GM12878 (cell line): ENCODE measurements at regions not wholly inside any gene's neighbourhood (a gene's known extent, or its start where the extent isn't known, plus 50 kb on each side); places are given as distances from the start of the nearest gene placed in this dataset.

ENCODE experiments used
- ATF7 ChIP-seq: fragments of 450-650 bp; IDR thresholded peaks from 2 replicates; pipeline ENCODE4 v1.6.1; 2016; ENCODE audit warnings: low read depth, mild to moderate bottlenecking
- CBX3 ChIP-seq: fragments of 200-600 bp; sonication (generic); IDR thresholded peaks from 2 replicates; pipeline ENCODE4 v1.6.1; 2016; ENCODE audit warnings: low read depth, borderline replicate concordance
- EED ChIP-seq: sonication (generic); IDR thresholded peaks from 2 replicates; pipeline ENCODE4 v1.6.1; 2016; ENCODE audit warnings: antibody characterized with exemption, low read depth
- EGR1 ChIP-seq, 2 experiments: IDR thresholded peaks; 1 replicate in 1 of 2; 2 replicates in 1 of 2; pipeline ENCODE4 v1.6.1; 2011 to 2012; ENCODE audit warnings: low read depth in 2 of 2, low read length in 2 of 2, borderline replicate concordance in 1 of 2, mild to moderate bottlenecking in 1 of 2, moderate library complexity in 1 of 2
- GATAD2B ChIP-seq: fragments of 450-650 bp; conservative IDR thresholded peaks from 2 replicates; pipeline ENCODE4 v1.6.1; 2017; ENCODE audit warnings: low read depth, mild to moderate bottlenecking, moderate library complexity
- HDAC2 ChIP-seq: fragments of 200-600 bp; sonication (generic); IDR thresholded peaks from 2 replicates; pipeline ENCODE4 v1.6.1; 2017
- NFXL1 ChIP-seq: fragments of 450-650 bp; IDR thresholded peaks from 2 replicates; pipeline ENCODE4 v1.6.1; 2017; ENCODE audit warnings: antibody characterized with exemption, mild to moderate bottlenecking, borderline replicate concordance
- NRF1 ChIP-seq: conservative IDR thresholded peaks from 2 replicates; pipeline ENCODE4 v1.6.1; 2011; ENCODE audit warnings: mild to moderate bottlenecking, low read depth, low read length, improper control_type of control experiment
- PAX8 ChIP-seq: fragments of 450-650 bp; IDR thresholded peaks from 2 replicates; pipeline ENCODE4 v1.6.1; 2017; ENCODE audit warnings: mild to moderate bottlenecking, moderate library complexity
- SREBF2 ChIP-seq: IDR thresholded peaks from 2 replicates; pipeline ENCODE4 v1.6.1; 2012; ENCODE audit warnings: mild to moderate bottlenecking, low read length
- STAT1 ChIP-seq: fragments of 450-650 bp; conservative IDR thresholded peaks from 2 replicates; pipeline ENCODE4 v1.6.1; 2014; ENCODE audit warnings: antibody characterized with exemption, mild to moderate bottlenecking
- USF2 ChIP-seq: IDR thresholded peaks from 2 replicates; pipeline ENCODE4 v1.6.1; 2011; ENCODE audit warnings: low read depth, low read length, improper control_type of control experiment, borderline replicate concordance
- ZNF207 ChIP-seq: fragments of 450-650 bp; IDR thresholded peaks from 2 replicates; pipeline ENCODE4 v1.6.1; 2014; ENCODE audit warnings: antibody characterized with exemption, mild to moderate bottlenecking, borderline replicate concordance
- ZNF622 ChIP-seq: fragments of 450-650 bp; IDR thresholded peaks from 2 replicates; pipeline ENCODE4 v1.6.1; 2017; ENCODE audit warnings: mild to moderate bottlenecking, inconsistent platforms
- ZNF687 ChIP-seq: fragments of 450-650 bp; IDR thresholded peaks from 2 replicates; pipeline ENCODE4 v1.6.1; 2017; ENCODE audit warnings: mild to moderate bottlenecking, moderate library complexity

- TF ChIP-seq ZNF687 (no peak), SREBF2 (no peak), EGR1 (IDR thresholded peaks at IDR 0.05; ENCODE audit: borderline replicate concordance in 1 of 2, low read depth in 2 of 2, low read length in 2 of 2) (no peak), NRF1 (no peak), HDAC2 (no peak), ZNF622 (no peak), NFXL1 (no peak), EED (no peak), CBX3 (no peak), PAX8 (no peak), STAT1 (no peak), ZNF207 (no peak), ATF7 (no peak), GATAD2B (no peak), USF2 (no peak)
Measured at GRCh38 chr3:72086743-72087087, 301.8 kb upstream of the PROK2 start (continued).
